SU-DHL-6 (cell line): ENCODE measurements at regions not wholly inside any gene's neighbourhood (a gene's known extent, or its start where the extent isn't known, plus 50 kb on each side); places are given as distances from the start of the nearest gene placed in this dataset.

Experiments
- H2AFZ ChIP-seq: fragments of 200-600 bp; sonication (generic); 2 replicates; pipeline ENCODE4 v1.6.1; 2014; ENCODE audit warnings: low read depth, mild to moderate bottlenecking, moderate library complexity, mixed read lengths, antibody characterized with exemption, low read length; ENCODE audit not compliant: severe bottlenecking
- H3F3A ChIP-seq: fragments of 200-600 bp; shearing (Covaris generic); 2 replicates; pipeline ENCODE4 v1.6.0; 2016; ENCODE audit warnings: antibody characterized with exemption, mild to moderate bottlenecking; ENCODE audit not compliant: insufficient read depth
- H3K27ac ChIP-seq: fragments of 200-600 bp; sonication (generic); 2 replicates; pipeline ENCODE4 v1.5.1; 2016; ENCODE audit warnings: low read depth, mild to moderate bottlenecking, low read length, moderate library complexity, mixed read lengths
- H3K27me3 ChIP-seq: fragments of 200-600 bp; sonication (generic), shearing (Covaris generic); 2 replicates; pipeline ENCODE4 v1.6.0; 2014; ENCODE audit warnings: mild to moderate bottlenecking, low read length
- H3K36me3 ChIP-seq: fragments of 200-600 bp; sonication (generic); 2 replicates; pipeline ENCODE4 v1.6.1; 2014; ENCODE audit warnings: mild to moderate bottlenecking, low read length, mixed read lengths
- H3K4me2 ChIP-seq: fragments of 300-600, 200-600 bp; shearing (Covaris generic), sonication (generic); 2 replicates; pipeline ENCODE4 v1.6.0; 2014; ENCODE audit warnings: low read length, low read depth, mild to moderate bottlenecking; ENCODE audit not compliant: poor library complexity, severe bottlenecking
- H3K4me3 ChIP-seq: fragments of 200-600 bp; sonication (generic); 2 replicates; pipeline ENCODE4 v1.5.1; 2014; ENCODE audit warnings: antibody characterized with exemption, low read length, mild to moderate bottlenecking, mixed read lengths; ENCODE audit not compliant: insufficient read depth, poor library complexity, severe bottlenecking
- H3K79me2 ChIP-seq: fragments of 200-600 bp; sonication (generic); 2 replicates; pipeline ENCODE4 v1.6.1; 2014; ENCODE audit warnings: mild to moderate bottlenecking, low read length, moderate library complexity; ENCODE audit not compliant: insufficient read depth
- H3K9ac ChIP-seq: fragments of 200-600 bp; sonication (generic); 2 replicates; pipeline ENCODE4 v1.7.0; 2014; ENCODE audit warnings: mild to moderate bottlenecking, low read length
- H3K9me2 ChIP-seq: fragments of 200-600 bp; sonication (generic); replicated peaks from 2 replicates; pipeline ENCODE4 v1.6.1; 2014; ENCODE audit warnings: low read length; ENCODE audit not compliant: insufficient read depth
- H3K9me3 ChIP-seq: fragments of 200-600 bp; sonication (generic); 2 replicates; pipeline ENCODE4 v1.6.1; 2014; ENCODE audit warnings: low read length, mixed read lengths; ENCODE audit not compliant: insufficient read depth
- H4K20me1 ChIP-seq: fragments of 200-600 bp; sonication (generic); 2 replicates; pipeline ENCODE4 v1.6.1; 2014; ENCODE audit warnings: low read depth, mild to moderate bottlenecking, antibody characterized with exemption, low read length, moderate library complexity, mixed read lengths
- EZH2phosphoT487 ChIP-seq: fragments of 200-600 bp; sonication (generic), shearing (Covaris generic); conservative IDR thresholded peaks from 2 replicates; pipeline ENCODE4 v1.6.1; 2018; ENCODE audit warnings: mild to moderate bottlenecking, antibody characterized with exemption, low read length, moderate library complexity, mixed read lengths
- TF ChIP-seq, protein P1 (sequence below): fragments of 200-600 bp; sonication (generic); IDR thresholded peaks from one replicate; pipeline ENCODE4 v1.5.1; 2017; ENCODE audit warnings: antibody characterized with exemption, mild to moderate bottlenecking, low read length, moderate library complexity; ENCODE audit not compliant: insufficient read depth, poor library complexity, severe bottlenecking

DNA sequence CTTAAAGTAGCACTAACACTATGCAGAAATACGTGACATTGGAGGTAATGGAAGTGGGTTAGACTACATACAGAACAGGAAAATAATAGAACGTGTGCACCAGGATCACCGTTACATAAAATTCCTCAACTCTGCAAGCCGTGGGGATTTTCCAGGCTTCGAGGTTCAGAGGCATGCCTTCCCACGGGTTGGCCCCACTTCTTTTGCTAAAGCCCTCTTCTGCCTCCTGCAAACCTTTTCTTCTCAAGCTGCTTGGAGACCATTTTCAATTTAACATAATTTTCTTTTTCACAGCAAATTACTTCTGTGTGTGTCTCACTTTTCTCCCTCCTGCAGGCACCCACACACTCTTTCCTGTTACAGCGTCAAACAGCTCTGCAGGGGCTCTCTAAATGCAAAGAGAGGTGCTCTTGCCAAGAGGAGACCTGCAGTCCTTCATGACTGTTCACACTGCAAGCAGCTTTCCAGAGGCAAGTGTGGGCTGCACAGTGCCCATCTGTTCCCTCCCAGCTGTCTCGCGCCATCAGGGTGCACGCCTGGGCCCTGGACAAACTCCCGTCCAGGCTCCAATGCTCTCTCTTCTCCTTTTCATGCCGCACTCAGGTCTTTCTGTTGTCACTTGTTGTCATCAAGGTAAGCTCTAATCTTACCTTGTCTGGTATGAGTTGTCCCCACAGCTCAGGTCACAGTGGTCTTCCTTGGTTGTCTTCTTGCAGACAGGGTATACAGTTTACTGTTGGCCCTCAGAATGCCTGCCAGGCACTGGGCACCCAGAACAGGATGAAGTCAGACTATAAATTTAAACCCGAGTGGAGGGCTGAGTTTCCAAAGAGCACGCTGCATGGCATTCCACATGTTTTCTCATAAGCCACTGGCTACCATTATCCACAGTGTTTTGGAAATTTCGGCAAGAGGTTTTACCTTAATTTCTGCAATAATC is 164.8 kb upstream of the GGTLC1 start:
- TF ChIP-seq, protein P1, sequence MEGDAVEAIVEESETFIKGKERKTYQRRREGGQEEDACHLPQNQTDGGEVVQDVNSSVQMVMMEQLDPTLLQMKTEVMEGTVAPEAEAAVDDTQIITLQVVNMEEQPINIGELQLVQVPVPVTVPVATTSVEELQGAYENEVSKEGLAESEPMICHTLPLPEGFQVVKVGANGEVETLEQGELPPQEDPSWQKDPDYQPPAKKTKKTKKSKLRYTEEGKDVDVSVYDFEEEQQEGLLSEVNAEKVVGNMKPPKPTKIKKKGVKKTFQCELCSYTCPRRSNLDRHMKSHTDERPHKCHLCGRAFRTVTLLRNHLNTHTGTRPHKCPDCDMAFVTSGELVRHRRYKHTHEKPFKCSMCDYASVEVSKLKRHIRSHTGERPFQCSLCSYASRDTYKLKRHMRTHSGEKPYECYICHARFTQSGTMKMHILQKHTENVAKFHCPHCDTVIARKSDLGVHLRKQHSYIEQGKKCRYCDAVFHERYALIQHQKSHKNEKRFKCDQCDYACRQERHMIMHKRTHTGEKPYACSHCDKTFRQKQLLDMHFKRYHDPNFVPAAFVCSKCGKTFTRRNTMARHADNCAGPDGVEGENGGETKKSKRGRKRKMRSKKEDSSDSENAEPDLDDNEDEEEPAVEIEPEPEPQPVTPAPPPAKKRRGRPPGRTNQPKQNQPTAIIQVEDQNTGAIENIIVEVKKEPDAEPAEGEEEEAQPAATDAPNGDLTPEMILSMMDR, result no peak
- no peak for TF ChIP-seq EZH2phosphoT487
- Histone ChIP-seq H3K79me2 (no peaks in the 10 kb centered on the region), H4K20me1 (no peaks in the 10 kb centered on the region), H3K36me3 (no peaks in the 10 kb centered on the region), H3K9ac (no peak overlapping the region), H3F3A (no peaks in the 10 kb centered on the region), H3K4me2 (no peak overlapping the region), H3K9me2 (no peaks in the 10 kb centered on the region), H3K4me3 (no peak overlapping the region), H3K27me3 (no peaks in the 10 kb centered on the region), H3K27ac (no peak overlapping the region), H3K9me3 (no peaks in the 10 kb centered on the region), H2AFZ (no peak overlapping the region)

DNA sequence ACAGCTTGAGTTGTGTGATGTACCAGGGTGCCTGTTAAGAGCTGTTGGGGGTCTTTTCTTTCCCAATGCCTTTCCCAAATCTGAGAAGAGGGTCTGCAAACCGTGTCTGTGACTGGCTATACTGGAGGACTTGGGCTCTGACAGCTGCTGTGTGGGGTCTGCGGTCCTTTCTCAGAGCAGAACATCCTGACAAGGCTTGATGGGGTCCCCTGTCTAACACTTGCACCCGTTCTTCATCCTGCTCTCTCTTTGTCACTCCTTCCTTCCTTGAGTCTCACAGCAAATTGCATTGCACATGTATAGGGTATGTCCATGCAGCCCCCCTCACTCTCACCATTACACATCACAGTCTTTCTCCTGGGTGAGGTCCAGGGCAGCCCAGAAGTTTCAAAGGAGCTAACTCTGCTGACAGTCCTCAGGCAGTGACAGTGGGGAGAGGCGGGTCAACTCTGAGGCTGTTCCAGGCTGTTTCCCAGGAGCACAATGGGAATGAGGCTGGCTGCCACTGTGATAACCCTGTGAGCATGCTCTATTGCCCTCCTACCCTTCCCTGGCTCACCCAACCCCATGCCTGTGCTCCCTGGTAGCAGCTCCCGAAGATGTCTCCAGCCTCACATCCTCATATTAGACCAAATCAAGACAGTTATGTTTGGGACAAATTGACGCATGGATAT is 163.2 kb upstream of the GGTLC1 start:
- no peak overlapping the region for H2AFZ ChIP-seq
- H3K9me3 ChIP-seq, result no peaks in the 10 kb centered on the region
- no peaks in the 10 kb centered on the region for H3K79me2 ChIP-seq
- TF ChIP-seq, protein P1, result no peak
- TF ChIP-seq EZH2phosphoT487, result no peak
- H3K4me3 ChIP-seq, result no peak overlapping the region
- H3F3A ChIP-seq, result no peaks in the 10 kb centered on the region
- H3K27ac ChIP-seq, result no peak overlapping the region
- H3K9ac ChIP-seq, result no peak overlapping the region
- no peaks in the 10 kb centered on the region for H3K27me3 ChIP-seq
- H3K4me2 ChIP-seq, result no peak overlapping the region
- H3K9me2 ChIP-seq, result no peaks in the 10 kb centered on the region
- no peaks in the 10 kb centered on the region for H4K20me1 ChIP-seq
- no peaks in the 10 kb centered on the region for H3K36me3 ChIP-seq

DNA sequence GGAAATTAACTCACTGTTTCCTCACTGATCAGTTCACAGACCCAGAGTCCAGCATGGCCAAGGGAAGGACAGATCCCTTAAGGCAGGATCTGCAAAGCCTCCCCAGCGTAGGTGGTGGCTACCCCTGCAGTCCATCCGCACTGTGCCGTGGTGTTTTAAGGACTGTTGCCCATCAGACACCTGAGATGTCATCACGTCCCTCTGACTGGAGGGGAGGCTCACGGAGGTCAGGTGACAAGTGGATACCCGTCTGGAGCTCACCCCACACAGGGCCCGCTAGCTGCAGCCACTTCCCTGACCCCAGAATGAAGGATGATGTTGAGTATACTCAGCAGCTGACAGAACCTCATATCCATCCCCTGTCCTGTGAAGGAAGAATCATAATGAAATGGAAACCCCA is 161.8 kb upstream of the GGTLC1 start:
- Histone ChIP-seq H2AFZ (no peak overlapping the region), H3K27ac (no peak overlapping the region), H3K4me3 (no peak overlapping the region), H3K9ac (no peak overlapping the region), H3F3A (no peaks in the 10 kb centered on the region), H3K79me2 (no peaks in the 10 kb centered on the region), H3K27me3 (no peaks in the 10 kb centered on the region), H3K9me2 (no peaks in the 10 kb centered on the region), H3K4me2 (no peak overlapping the region), H4K20me1 (no peaks in the 10 kb centered on the region), H3K9me3 (no peaks in the 10 kb centered on the region), H3K36me3 (no peaks in the 10 kb centered on the region)
- no peak for TF ChIP-seq EZH2phosphoT487
- TF ChIP-seq, protein P1, result no peak
